Neural progenitor cell (in vitro differentiated cells): ENCODE measurements at regions not wholly inside any gene's neighbourhood (a gene's known extent, or its start where the extent isn't known, plus 50 kb on each side); places are given as distances from the start of the nearest gene placed in this dataset.
"Not testable (repeated sequence)": the region's sequence is repeated elsewhere in the genome, so short reads cannot be mapped to it uniquely, and the experiment has no call there.

Experiments used
- DNase-seq: peaks from one replicate; pipeline ENCODE4 v3.0.0-alpha.2; 2016; ENCODE audit warnings: low spot score
- H2AFZ ChIP-seq: fragments of 200-600 bp; sonication (generic); replicated peaks from 2 replicates; pipeline ENCODE4 v1.6.1; 2016; ENCODE audit warnings: antibody characterized with exemption
- H3F3A ChIP-seq: fragments of 200-600 bp; sonication (generic); 2 replicates; pipeline ENCODE4 v1.6.1; 2016; ENCODE audit warnings: antibody characterized with exemption, low read depth
- H3K27ac ChIP-seq: fragments of 200-600 bp; sonication (generic); 2 replicates; pipeline ENCODE4 v1.5.1; 2016; ENCODE audit warnings: mild to moderate bottlenecking
- H3K27me3 ChIP-seq: fragments of 200-600 bp; sonication (generic); 2 replicates; pipeline ENCODE4 v1.6.1; 2016; ENCODE audit warnings: mild to moderate bottlenecking, moderate library complexity
- H3K36me3 ChIP-seq: fragments of 200-600 bp; sonication (generic); 2 replicates; pipeline ENCODE4 v1.5.1; 2016
- H3K4me1 ChIP-seq: fragments of 200-600 bp; sonication (generic); 2 replicates; pipeline ENCODE4 v1.6.1; 2016; ENCODE audit warnings: mixed run types
- H3K4me2 ChIP-seq: fragments of 200-600 bp; sonication (generic); 2 replicates; pipeline ENCODE4 v1.6.1; 2016
- H3K4me3 ChIP-seq: fragments of 200-600 bp; sonication (generic); 2 replicates; pipeline ENCODE4 v1.5.1; 2016
- H3K79me2 ChIP-seq: fragments of 200-600 bp; sonication (generic); 2 replicates; pipeline ENCODE4 v1.6.1; 2016; ENCODE audit warnings: low read depth
- H3K9ac ChIP-seq: fragments of 200-600 bp; sonication (generic); 2 replicates; pipeline ENCODE4 v1.6.1; 2016
- H3K9me3 ChIP-seq: fragments of 200-600 bp; sonication (generic); 2 replicates; pipeline ENCODE4 v1.5.1; 2016; ENCODE audit warnings: low read depth
- H4K20me1 ChIP-seq: fragments of 200-600 bp; sonication (generic); 2 replicates; pipeline ENCODE4 v1.6.1; 2016; ENCODE audit warnings: low read depth
- H3K27ac Mint-ChIP-seq: 3 replicates; pipeline ENCODE4 v1.8.0; 2021; ENCODE audit warnings: mixed read lengths
- H3K27me3 Mint-ChIP-seq: 2 replicates; pipeline ENCODE4 v1.8.0; 2022; ENCODE audit warnings: low read depth, mild to moderate bottlenecking, inconsistent platforms, moderate library complexity, mixed read lengths; ENCODE audit not compliant: insufficient read depth
- H3K36me3 Mint-ChIP-seq: 3 replicates; pipeline ENCODE4 v1.8.0; 2021; ENCODE audit warnings: mixed read lengths
- H3K4me1 Mint-ChIP-seq: 3 replicates; pipeline ENCODE4 v1.8.0; 2021; ENCODE audit warnings: mixed read lengths
- H3K4me3 Mint-ChIP-seq: 3 replicates; pipeline ENCODE4 v1.8.0; 2021; ENCODE audit warnings: mild to moderate bottlenecking, moderate library complexity, mixed read lengths
- H3K9me3 Mint-ChIP-seq: 3 replicates; pipeline ENCODE4 v1.8.0; 2020; ENCODE audit warnings: mixed read lengths
- EZH2 ChIP-seq: fragments of 200-600 bp; sonication (generic); IDR thresholded peaks from 2 replicates; pipeline ENCODE4 v1.6.1; 2017; ENCODE audit warnings: antibody characterized with exemption, mild to moderate bottlenecking, moderate library complexity
- EZH2phosphoT487 ChIP-seq: fragments of 200-600 bp; sonication (generic); IDR thresholded peaks from 2 replicates; pipeline ENCODE4 v1.6.1; 2017; ENCODE audit warnings: antibody characterized with exemption
- TF ChIP-seq, protein P1 (sequence below): fragments of 200-600 bp; sonication (generic); IDR thresholded peaks from 2 replicates; pipeline ENCODE4 v1.5.1; 2017; ENCODE audit warnings: antibody characterized with exemption, mild to moderate bottlenecking

DNA sequence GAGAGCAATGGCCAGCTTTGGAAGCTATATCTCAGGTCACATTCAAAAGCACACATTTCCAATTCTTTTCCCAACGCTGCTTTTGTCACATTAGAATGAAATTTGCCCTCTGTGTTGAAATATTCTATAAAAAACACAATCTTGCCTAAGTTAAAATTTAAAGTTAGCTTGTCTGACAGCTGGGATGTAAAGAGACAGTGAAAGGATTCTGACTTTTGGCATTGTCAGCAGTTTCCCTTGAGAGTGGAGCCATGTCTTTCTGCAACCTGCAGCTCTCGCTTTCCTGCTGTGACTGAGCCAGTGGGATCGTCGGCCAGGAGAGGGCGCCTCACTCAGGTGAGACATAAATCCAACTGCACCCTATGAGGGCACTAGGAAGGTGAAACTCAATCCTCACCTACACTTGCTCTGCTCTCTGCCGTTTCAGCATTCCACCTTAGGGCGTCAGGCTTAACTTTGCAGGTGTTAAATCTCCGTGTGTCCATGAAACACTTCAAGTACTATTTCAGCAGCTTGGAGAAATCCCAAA is 537.9 kb downstream of the TUBA3C start:
- not testable (repeated sequence) for H3K4me3 ChIP-seq, H3K36me3 Mint-ChIP-seq, DNase-seq, H3K4me1 ChIP-seq, H3K4me3 Mint-ChIP-seq, H3K27me3 Mint-ChIP-seq, H3K79me2 ChIP-seq, H3K4me2 ChIP-seq, H3K4me1 Mint-ChIP-seq, H3K9me3 ChIP-seq, H3K36me3 ChIP-seq, H3F3A ChIP-seq, H4K20me1 ChIP-seq, H3K27ac ChIP-seq, H3K27me3 ChIP-seq, H3K27ac Mint-ChIP-seq, H2AFZ ChIP-seq, H3K9ac ChIP-seq
- H3K9me3 Mint-ChIP-seq, result peaks cover 16% of the 10 kb centered on the region

DNA sequence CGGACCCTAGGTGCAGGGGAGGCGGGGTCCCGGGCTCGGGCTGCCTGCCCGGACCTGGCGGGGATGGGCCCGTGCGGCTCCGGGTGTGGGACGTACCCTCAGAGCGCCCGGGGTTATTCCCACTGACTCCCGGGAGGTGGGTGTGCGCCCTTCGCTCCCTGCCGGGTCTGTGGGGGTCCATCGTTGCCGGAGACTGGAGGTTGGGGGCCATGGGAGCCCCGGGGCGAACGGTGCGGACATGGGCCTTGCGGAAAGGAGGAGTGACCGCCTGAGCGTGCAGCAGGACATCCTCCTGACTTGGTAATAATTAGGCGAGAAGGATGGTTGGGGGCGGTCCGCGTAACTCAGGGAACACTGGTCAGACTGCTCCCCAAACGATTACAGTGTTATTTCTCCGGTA is 552.7 kb downstream of the TUBA3C start:
- H3K27me3 Mint-ChIP-seq, H3K36me3 Mint-ChIP-seq, DNase-seq, H3K4me3 ChIP-seq, H3F3A ChIP-seq, H3K4me2 ChIP-seq, H3K27ac Mint-ChIP-seq, H3K9ac ChIP-seq, H3K4me3 Mint-ChIP-seq, H3K36me3 ChIP-seq, H3K9me3 ChIP-seq, H3K27me3 ChIP-seq, H4K20me1 ChIP-seq, H3K4me1 Mint-ChIP-seq, H2AFZ ChIP-seq, H3K27ac ChIP-seq, H3K79me2 ChIP-seq, H3K4me1 ChIP-seq: not testable (repeated sequence)
- H3K9me3 Mint-ChIP-seq, result peaks cover 21% of the 10 kb centered on the region

DNA sequence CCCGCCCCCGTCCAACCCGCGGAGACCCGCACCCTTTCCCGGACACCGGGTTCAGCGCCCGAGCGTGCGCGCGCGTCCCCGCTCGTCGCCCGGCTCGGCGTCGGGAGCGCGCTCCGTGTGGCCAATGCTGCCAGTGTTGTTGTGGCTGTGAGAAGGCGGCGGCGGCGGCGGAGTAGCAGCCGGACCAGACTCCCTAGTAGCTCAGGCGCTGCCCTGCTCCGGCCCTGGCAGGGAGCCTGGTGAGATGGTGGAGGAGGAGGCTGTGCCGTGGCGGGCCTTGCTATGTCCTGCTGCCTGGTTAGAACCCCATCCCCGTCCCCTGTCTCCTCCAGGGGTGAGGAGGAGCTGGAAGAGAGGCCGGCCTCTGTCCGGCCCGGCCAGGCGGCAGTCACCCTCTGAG is 553.2 kb downstream of the TUBA3C start:
- Histone ChIP-seq H2AFZ (no peak overlapping the region), H3K4me1 (no peaks in the 10 kb centered on the region), H4K20me1 (no peaks in the 10 kb centered on the region), H3K9ac (no peak overlapping the region), H3K4me3 (no peak overlapping the region), H3K36me3 (no peaks in the 10 kb centered on the region), H3F3A (no peaks in the 10 kb centered on the region), H3K27me3 (no peaks in the 10 kb centered on the region), H3K27ac (no peak overlapping the region), H3K4me2 (no peak overlapping the region), H3K9me3 (no peaks in the 10 kb centered on the region), H3K79me2 (no peaks in the 10 kb centered on the region)
- TF ChIP-seq EZH2, result no peak
- TF ChIP-seq EZH2phosphoT487, result no peak
- TF ChIP-seq, protein P1, sequence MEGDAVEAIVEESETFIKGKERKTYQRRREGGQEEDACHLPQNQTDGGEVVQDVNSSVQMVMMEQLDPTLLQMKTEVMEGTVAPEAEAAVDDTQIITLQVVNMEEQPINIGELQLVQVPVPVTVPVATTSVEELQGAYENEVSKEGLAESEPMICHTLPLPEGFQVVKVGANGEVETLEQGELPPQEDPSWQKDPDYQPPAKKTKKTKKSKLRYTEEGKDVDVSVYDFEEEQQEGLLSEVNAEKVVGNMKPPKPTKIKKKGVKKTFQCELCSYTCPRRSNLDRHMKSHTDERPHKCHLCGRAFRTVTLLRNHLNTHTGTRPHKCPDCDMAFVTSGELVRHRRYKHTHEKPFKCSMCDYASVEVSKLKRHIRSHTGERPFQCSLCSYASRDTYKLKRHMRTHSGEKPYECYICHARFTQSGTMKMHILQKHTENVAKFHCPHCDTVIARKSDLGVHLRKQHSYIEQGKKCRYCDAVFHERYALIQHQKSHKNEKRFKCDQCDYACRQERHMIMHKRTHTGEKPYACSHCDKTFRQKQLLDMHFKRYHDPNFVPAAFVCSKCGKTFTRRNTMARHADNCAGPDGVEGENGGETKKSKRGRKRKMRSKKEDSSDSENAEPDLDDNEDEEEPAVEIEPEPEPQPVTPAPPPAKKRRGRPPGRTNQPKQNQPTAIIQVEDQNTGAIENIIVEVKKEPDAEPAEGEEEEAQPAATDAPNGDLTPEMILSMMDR, result no peak
- H3K36me3 Mint-ChIP-seq, result no peaks in the 10 kb centered on the region
- H3K4me3 Mint-ChIP-seq, result no peak overlapping the region
- DNase-seq, result no peak
- no peaks in the 10 kb centered on the region for H3K27me3 Mint-ChIP-seq
- H3K27ac Mint-ChIP-seq, result no peak overlapping the region
- peaks cover 16% of the 10 kb centered on the region for H3K9me3 Mint-ChIP-seq
- no peaks in the 10 kb centered on the region for H3K4me1 Mint-ChIP-seq

DNA sequence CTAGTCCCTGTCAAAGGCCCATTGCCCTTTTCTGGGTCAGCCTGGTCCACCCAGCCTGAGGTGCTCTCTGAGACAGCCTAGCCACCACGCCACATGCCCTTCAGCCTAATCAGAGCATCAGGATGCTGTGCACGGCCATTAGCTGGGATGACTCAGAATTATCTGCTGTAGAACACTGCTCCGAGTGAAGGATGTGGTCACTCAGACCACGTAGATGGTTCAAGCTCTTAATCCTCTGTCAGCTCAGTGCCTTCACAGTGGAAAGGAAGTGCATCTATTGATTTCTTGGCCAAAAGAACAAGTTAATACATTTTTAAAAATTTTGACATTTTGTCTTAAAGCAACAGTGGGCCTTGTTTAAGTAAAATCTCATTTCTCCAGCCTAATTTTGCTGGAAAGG is 557.6 kb downstream of the TUBA3C start:
- not testable (repeated sequence) for H2AFZ ChIP-seq, DNase-seq, H3K9ac ChIP-seq, H3K79me2 ChIP-seq, H3K4me3 ChIP-seq, H3K9me3 ChIP-seq, H3K27me3 ChIP-seq, H3K27ac Mint-ChIP-seq, H4K20me1 ChIP-seq, H3K4me2 ChIP-seq, H3K4me1 Mint-ChIP-seq, H3F3A ChIP-seq, H3K27ac ChIP-seq, H3K4me1 ChIP-seq, H3K9me3 Mint-ChIP-seq, H3K36me3 Mint-ChIP-seq, H3K36me3 ChIP-seq, H3K27me3 Mint-ChIP-seq, H3K4me3 Mint-ChIP-seq

DNA sequence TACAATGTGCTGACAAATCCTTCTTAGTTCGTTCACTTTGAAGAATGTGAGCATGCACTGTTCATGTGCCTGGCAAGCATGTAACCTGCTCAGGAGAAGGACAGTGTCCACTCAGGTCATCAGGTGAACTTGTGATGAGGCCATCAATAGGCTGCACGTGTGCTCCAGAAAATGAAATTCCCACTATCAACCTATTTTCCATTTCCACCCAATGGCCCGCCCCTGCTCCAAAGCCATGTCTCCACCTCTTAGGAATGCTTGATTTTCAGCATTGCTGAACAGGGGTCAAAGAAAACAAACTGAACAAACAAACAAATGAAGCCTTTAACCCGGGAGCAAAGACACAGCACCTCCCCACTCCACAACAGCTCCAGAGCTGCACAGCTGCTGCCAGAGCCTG is 563.2 kb downstream of the TUBA3C start:
- H3K36me3 ChIP-seq, H3K9me3 ChIP-seq, H3K4me1 Mint-ChIP-seq, H3K9ac ChIP-seq, H3K4me3 Mint-ChIP-seq, H3K79me2 ChIP-seq, H3K27me3 ChIP-seq, H3K9me3 Mint-ChIP-seq, H3K27ac ChIP-seq, H3K4me1 ChIP-seq, H3K27ac Mint-ChIP-seq, DNase-seq, H2AFZ ChIP-seq, H3K27me3 Mint-ChIP-seq, H4K20me1 ChIP-seq, H3K4me2 ChIP-seq, H3K36me3 Mint-ChIP-seq, H3F3A ChIP-seq, H3K4me3 ChIP-seq: not testable (repeated sequence)

DNA sequence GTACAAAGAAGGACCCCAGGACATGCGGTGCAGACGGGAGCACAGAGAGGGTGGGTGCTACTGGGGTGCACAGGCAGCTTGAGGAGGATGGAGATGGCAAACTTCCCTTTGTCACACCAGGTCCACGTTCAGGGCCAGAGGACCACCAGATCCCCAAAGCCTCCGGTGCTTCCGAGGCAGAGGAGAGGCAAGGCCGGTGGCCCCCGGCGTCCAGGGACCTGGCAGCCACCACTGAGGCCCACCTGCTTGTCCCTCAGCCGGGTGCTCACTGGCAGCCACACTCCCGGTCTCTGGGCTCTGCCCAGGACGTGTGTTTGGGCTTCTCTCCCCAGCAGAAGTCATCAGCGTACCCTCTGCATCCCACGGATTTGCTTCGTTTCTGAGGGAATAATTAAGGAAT is 571.1 kb downstream of the TUBA3C start:
- peaks cover 12% of the 10 kb centered on the region for H3K9me3 Mint-ChIP-seq
- H3F3A ChIP-seq, H4K20me1 ChIP-seq, H3K4me2 ChIP-seq, H3K27ac ChIP-seq, H3K27ac Mint-ChIP-seq, H3K27me3 Mint-ChIP-seq, H3K4me1 Mint-ChIP-seq, H3K36me3 ChIP-seq, H3K9ac ChIP-seq, H3K4me3 ChIP-seq, H3K79me2 ChIP-seq, H2AFZ ChIP-seq, H3K4me3 Mint-ChIP-seq, H3K27me3 ChIP-seq, H3K4me1 ChIP-seq, H3K36me3 Mint-ChIP-seq, H3K9me3 ChIP-seq, DNase-seq: not testable (repeated sequence)

DNA sequence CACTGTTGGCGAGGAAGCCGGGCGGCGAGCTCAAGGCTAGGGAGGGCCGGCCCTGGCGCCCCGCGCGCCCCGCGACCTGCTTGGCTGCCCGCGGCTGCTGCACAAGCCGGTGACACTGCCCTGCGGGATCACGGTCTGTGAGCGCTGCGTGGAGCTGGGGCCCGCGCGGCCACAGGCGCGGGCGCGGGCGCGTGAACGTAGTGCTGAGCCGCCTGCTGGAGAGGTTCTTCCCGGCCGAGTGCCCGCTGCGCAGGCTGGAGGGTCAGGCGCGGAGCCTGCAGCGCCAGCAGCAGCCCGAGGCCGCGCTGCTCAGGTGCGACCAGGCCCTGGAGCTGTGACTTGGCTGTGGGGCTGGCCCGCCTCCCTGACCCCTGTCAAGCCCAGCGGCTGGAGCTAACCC is 572.3 kb downstream of the TUBA3C start:
- H3K4me1 ChIP-seq, H3F3A ChIP-seq, H3K27ac ChIP-seq, H3K27ac Mint-ChIP-seq, H3K27me3 Mint-ChIP-seq, H3K9me3 ChIP-seq, H4K20me1 ChIP-seq, H3K9ac ChIP-seq, H3K4me3 Mint-ChIP-seq, H3K27me3 ChIP-seq, H3K36me3 ChIP-seq, H3K79me2 ChIP-seq, H3K4me3 ChIP-seq, H3K36me3 Mint-ChIP-seq, DNase-seq, H3K4me1 Mint-ChIP-seq, H3K4me2 ChIP-seq, H2AFZ ChIP-seq: not testable (repeated sequence)
- peaks cover 12% of the 10 kb centered on the region for H3K9me3 Mint-ChIP-seq
